HG02943 (cell line): ENCODE measurements at regions not wholly inside any gene's neighbourhood (a gene's known extent, or its start where the extent isn't known, plus 50 kb on each side); places are given as distances from the start of the nearest gene placed in this dataset.

Experiments
- ATAC-seq: cut with Tn5 transposase; IDR thresholded peaks from one replicate; pipeline ENCODE4 v1.9.1; 2021; ENCODE audit warnings: mild to moderate bottlenecking, low read depth, moderate library complexity; ENCODE audit not compliant: unreplicated experiment

GRCh38 chr18:78293940-78294541 lies 685.6 kb upstream of the SALL3 start:
- ATAC-seq = no peak

GRCh38 chr18:78295262-78295661 lies 684.4 kb upstream of the SALL3 start:
- ATAC-seq = no peak

- ATAC-seq = no peak
Observed at GRCh38 chr18:78296166-78296565, 683.5 kb upstream of the SALL3 start.

DNA sequence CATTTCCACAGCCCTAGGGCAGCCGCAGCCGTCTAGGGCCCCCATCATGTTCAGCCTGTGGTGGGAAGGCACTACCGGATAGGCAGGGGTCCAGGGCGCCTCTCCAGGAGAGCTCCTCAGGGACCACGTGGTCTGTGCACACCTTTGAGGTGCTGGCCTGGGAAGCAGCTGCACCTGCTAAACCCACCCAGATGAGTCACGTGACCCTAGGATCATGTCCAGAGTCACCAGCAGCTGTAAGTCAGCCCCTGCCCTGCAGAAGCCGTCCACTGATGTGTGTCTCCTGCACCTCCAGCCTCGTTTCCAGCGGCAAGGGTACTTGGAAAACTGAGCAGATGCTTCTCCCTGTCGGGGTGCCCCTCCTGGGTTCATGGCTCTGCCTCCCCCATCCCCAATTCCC lies 682.6 kb upstream of the SALL3 start:
- ATAC-seq = no peak

- no peak for ATAC-seq
Observed at GRCh38 chr18:78303519-78304191, 676.0 kb upstream of the SALL3 start.

DNA sequence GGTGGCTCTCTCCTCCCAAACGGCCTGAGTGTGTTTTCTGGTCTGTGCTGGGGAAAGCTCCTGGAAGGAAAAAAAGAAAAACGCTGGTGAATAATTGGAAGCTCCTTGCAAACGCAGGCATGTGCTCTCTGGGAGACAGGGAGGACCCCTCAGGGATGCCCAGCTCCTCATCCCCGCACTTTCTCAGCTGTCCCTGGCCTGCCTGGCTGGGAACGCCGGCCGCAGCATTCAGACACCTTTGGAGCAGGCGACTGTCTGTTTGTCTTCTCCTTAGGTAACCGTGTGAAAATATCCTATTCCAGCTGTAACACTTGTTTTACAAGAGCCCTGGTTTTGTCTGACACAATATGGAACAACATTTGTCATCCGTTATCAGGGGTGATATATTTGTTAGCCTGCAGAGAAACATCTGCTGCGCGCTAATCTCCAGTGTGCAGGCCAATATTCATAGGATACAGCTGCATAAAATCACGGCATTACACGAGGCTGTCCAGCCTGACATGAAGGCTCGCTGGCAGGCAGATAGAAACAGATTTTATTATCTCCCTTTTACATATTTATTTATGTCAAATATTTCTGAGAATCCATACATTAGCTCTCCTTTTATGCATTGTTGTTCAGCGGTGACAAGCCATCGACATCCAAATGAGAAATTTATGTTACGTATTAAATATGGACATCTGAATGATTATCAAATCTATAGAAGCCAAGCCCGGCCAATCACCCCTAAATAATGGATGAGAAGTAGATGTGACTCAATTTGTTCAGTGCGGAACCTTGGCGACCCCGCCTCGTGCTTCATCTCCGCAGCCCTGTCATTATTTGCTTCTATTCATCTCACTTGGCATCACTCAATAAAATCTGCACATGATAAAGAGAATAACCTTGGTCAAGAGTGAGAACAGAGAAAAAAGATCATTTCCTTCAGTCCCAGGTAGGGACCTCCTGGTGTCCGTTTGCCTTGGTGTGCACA lies 675.1 kb upstream of the SALL3 start:
- ATAC-seq = no peak

DNA sequence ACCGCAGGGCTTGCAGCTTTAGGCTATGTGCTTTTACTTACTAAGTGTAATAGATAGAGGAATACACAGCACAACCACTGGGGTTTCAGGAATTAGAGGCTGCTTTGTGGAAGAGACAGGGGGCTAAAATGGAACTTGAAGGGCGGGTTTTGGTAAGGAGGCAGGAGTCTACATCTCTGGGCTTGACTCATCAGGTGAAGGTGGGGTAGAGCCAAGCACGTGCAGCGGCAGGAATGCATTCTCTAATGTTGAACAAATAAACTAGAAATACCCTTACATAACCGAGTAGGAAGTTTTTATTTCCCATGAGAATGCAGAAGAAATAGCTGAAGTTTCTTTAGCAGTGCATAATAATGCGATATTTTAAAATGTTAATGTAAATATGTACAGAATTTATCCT lies 673.8 kb upstream of the SALL3 start:
- no peak for ATAC-seq

GRCh38 chr18:78309307-78309706 lies 670.3 kb upstream of the SALL3 start:
- no peak for ATAC-seq

GRCh38 chr18:78309924-78310323 lies 669.7 kb upstream of the SALL3 start:
- ATAC-seq = no peak

GRCh38 chr18:78319264-78319663 lies 660.4 kb upstream of the SALL3 start:
- ATAC-seq = no peak

DNA sequence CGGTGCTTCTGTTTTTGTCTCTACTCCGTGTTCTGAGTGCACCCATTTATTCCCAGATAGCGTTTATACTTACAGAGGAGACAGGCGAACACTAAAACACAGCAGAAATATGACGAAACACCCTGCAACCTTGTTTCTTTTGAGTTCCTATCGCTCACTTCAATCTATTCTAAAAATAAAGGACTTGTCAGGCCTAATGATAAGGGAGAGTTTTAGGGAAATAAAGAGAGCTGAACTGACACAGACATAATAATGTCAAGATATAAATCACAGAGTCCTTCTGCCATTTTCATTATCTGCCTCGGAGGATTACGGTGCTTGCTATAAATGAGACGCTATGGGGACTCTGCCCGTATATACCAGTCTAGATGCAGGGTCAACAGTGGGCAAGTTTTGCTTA lies 659.7 kb upstream of the SALL3 start:
- no peak for ATAC-seq

GRCh38 chr18:78321402-78321801 lies 658.2 kb upstream of the SALL3 start:
- no peak for ATAC-seq

DNA sequence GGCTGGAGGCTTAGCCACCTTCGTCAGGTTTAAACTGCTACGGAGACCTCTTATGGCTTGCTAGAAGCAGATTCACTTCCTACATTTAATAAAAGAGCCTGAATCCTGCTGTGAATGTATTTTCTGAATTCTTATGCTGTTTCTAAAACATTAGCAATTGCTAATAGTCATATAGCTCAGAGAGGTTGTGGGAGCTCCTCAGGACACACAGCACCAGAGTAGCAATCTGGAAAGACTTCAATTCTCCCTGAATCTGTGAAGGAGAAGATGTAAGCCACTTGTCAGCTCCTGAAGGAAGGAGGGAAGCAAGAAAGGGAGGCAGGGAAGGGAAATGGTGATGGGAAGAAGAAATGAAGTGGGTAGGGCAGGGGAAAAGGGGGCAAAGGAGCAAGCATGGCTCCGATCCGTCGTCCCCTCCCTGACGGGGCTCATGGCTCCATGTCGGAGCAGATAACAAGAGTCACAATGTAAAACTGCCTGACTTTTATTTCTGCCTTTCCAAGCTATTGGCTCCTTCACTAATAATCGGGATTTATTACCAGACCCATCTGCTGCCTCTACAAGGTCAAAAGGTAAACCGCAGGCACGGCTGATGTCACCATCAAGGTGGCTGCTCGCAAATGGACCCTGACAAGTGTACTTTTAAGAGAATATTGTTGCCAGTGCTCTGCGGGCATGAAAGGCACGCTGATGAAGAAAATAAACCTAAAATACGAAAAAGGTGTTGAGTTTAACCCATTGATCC lies 656.0 kb upstream of the SALL3 start:
- no peak for ATAC-seq

DNA sequence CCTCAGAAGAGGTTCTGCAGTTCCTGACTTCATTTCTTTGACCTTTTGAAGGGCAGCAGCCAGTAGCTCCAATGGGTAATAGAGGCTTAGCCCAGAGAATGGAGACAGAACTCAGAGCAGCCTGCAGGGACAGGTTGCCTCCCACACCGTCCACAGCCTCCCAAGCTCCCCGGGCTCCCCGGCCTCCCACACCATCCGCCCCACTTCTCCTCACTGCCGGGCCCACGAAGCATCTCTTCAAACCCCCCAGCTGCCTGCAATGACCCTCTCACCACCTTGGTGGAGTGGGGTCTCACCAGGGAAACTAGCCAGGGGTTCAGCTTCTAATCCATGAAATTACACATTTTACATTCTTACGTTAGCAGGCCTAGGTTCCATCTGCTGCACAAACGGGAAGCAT lies 652.0 kb upstream of the SALL3 start:
- no peak for ATAC-seq

GRCh38 chr18:78330766-78331165 lies 648.9 kb upstream of the SALL3 start:
- no peak for ATAC-seq

GRCh38 chr18:78352910-78353309 lies 626.7 kb upstream of the SALL3 start:
- no peak for ATAC-seq

DNA sequence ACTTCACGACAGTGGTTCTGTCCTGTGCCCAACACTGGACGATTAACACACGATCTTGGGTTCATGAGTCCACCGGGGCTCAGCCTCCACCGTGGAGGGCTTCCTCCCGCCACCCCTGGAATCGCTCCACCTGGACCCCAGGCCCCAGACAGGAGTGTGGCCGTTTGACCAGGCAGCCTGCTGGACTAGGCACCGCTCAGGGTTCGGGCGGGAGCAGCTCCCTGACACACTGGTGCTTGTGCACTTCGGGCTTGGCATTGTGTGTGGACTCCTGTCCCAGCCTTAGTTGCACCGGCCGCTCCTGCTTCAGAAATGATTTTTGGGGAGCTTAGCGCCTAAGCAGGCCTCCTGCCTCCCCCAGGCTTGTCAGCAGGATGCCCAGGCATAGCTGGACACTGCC lies 617.4 kb upstream of the SALL3 start:
- no peak for ATAC-seq

DNA sequence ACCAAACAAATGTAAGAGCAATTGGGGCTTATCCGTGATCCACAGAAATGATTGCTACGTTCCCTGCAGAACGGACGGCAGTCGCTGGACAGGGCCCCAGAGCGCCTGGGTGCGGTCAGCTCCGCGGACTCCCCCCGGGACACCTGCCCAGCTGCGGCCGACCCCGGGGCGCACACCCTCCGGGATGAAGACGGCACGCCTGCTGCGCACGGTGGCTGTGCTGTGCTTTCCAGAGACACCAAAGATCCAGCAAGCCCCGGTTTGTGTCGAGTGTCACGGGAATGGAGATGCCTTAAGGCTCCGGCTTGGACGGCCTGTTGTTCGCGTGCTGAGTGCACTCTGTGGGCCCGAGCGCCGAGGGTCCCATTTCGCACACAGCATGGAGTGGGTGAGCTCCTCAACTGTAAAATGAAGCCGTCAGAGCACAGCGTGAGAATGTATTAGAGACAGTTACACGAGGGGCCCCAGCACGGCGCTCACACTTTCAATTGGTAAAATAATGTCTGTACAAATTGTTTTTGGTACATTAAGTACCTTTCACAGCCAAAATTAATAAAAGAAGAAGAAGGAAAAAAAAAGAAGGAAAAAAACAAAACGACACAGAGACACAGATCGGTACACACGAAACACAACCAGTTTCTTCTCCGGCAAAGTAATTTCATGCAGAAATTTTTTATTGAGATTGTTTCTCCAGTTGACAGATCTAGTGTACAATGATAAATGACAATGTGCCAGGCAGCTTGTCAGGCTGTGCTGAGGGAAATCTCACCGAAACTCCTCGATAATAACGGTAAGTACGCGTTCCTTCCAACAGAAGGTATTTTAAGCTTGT lies 615.8 kb upstream of the SALL3 start:
- no peak for ATAC-seq

DNA sequence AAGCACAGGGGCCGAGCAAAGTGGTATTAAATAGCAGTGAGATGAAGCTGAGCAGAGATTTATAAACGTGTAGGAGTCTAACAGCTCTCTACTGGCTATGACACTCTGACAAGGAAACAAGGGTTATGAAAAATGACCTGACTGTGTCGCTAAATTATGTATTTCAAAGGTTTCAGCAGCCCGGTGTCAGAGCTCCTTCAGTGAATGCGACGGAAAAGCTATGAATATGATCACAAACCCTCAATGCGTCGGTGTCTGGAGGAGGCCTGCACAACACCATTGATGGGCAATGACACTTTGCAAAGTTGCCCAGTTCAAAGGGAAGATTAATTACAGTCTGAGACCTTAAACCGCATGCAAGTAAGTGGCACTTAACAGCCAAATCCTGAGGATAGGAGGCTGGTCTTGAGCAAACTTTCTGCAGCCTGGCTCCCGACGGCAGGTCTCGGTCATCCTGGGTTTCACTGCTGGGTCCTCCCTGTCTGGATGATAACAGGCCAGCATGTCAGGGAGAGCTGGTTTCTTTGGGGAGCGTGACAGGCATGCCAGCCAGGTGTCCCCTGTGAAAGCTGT lies 615.1 kb upstream of the SALL3 start:
- ATAC-seq = no peak

- ATAC-seq = no peak
Observed at GRCh38 chr18:78367996-78368395, 611.6 kb upstream of the SALL3 start.
